H1 (cell line): ENCODE measurements at regions not wholly inside any gene's neighbourhood (a gene's known extent, or its start where the extent isn't known, plus 50 kb on each side); places are given as distances from the start of the nearest gene placed in this dataset.
"Not testable (repeated sequence)": the region's sequence is repeated elsewhere in the genome, so short reads cannot be mapped to it uniquely, and the experiment has no call there.

Experiments
- BRCA1 ChIP-seq: IDR thresholded peaks from 2 replicates; pipeline ENCODE4 v1.6.1; 2012; ENCODE audit warnings: low read depth, low read length, improper control_type of control experiment
- CTBP2 ChIP-seq: IDR thresholded peaks from 2 replicates; pipeline ENCODE4 v1.7.0; 2011; ENCODE audit warnings: borderline replicate concordance, mild to moderate bottlenecking, moderate library complexity, mixed read lengths, low read length; ENCODE audit not compliant: insufficient read depth, insufficient read length
- CTCF ChIP-seq, 3 experiments: IDR thresholded peaks; 1 replicate in 2 of 3; 2 replicates in 1 of 3; pipeline versions ENCODE4 v1.5.1 to v1.6.1; 2011; ENCODE audit warnings: low read length in 3 of 3, mild to moderate bottlenecking in 3 of 3, inconsistent platforms in 2 of 3, low read depth in 1 of 3, moderate library complexity in 1 of 3; ENCODE audit not compliant: insufficient read depth in 1 of 3; ENCODE audit errors: control extremely low read depth in 1 of 3
- HDAC6 ChIP-seq: IDR thresholded peaks from one replicate; pipeline ENCODE4 v1.7.1; 2012; ENCODE audit warnings: low read depth, mild to moderate bottlenecking, inconsistent platforms, low read length, moderate library complexity
- POLR2A ChIP-seq, 2 experiments: IDR thresholded peaks; 1 replicate in 1 of 2; 2 replicates in 1 of 2; pipeline ENCODE4 v1.6.1; 2011; ENCODE audit warnings: low read depth in 2 of 2, low read length in 2 of 2, mild to moderate bottlenecking in 2 of 2; ENCODE audit errors: control extremely low read depth in 1 of 2
- RFX5 ChIP-seq: IDR thresholded peaks from 2 replicates; pipeline ENCODE4 v1.6.1; 2011; ENCODE audit warnings: low read depth, low read length, improper control_type of control experiment, borderline replicate concordance
- SP2 ChIP-seq: IDR thresholded peaks from 2 replicates; pipeline ENCODE4 v1.6.1; 2012; ENCODE audit warnings: mild to moderate bottlenecking, low read length, inconsistent platforms
- YY1 ChIP-seq: IDR thresholded peaks from 2 replicates; pipeline ENCODE4 v1.6.1; 2011; ENCODE audit warnings: low read depth, mild to moderate bottlenecking, low read length

- TF ChIP-seq CTCF (IDR thresholded peaks at IDR 0.05; ENCODE audit: control extremely low read depth in 1 of 3, insufficient read depth in 1 of 3, low read depth in 1 of 3, low read length in 3 of 3) = peak in 2 of 3 experiments; percentile 5 to 26; a peak in 3 of 4 replicates
- not testable (repeated sequence) for TF ChIP-seq YY1; BRCA1; RFX5; HDAC6; SP2; CTBP2; POLR2A (IDR thresholded peaks at IDR 0.05; ENCODE audit: control extremely low read depth in 1 of 2, low read depth in 2 of 2, low read length in 2 of 2)
These were observed 2027.3 kb downstream of the PCDH9 start for GRCh38 chr13:65202845-65203244.
